SK-N-SH treated with all-trans-retinoic acid at 6 μM for 48 hours (cell line): ENCODE measurements at regions not wholly inside any gene's neighbourhood (a gene's known extent, or its start where the extent isn't known, plus 50 kb on each side); places are given as distances from the start of the nearest gene placed in this dataset.
"Not testable (repeated sequence)": the region's sequence is repeated elsewhere in the genome, so short reads cannot be mapped to it uniquely, and the experiment has no call there.

Experiments
- ATAC-seq: fragments of 200-7000 bp; cut with Tn5 transposase; 3 replicates; pipeline ENCODE4 v1.9.1; 2020; ENCODE audit warnings: mild to moderate bottlenecking, moderate library complexity
- ARNTL ChIP-seq: fragments of 450-650 bp; formaldehyde crosslinking; IDR thresholded peaks from 2 replicates; pipeline ENCODE4 v1.5.0; 2020; ENCODE audit warnings: low read depth, mild to moderate bottlenecking, moderate library complexity, borderline replicate concordance
- BACH2 ChIP-seq: fragments of 250-450 bp; sonication (Bioruptor Pico); IDR thresholded peaks from 2 replicates; pipeline ENCODE4 v1.9.0; 2021; ENCODE audit warnings: mild to moderate bottlenecking, borderline replicate concordance
- CREB5 ChIP-seq: fragments of 250-450 bp; sonication (Bioruptor Pico); IDR thresholded peaks from 2 replicates; pipeline ENCODE4 v1.5.1; 2020; ENCODE audit warnings: low read depth, mild to moderate bottlenecking, moderate library complexity
- CSDC2 ChIP-seq: fragments of 250-450 bp; sonication (Bioruptor Pico); IDR thresholded peaks from 2 replicates; pipeline ENCODE4 v1.5.0; 2020; ENCODE audit warnings: mild to moderate bottlenecking, moderate library complexity
- ESRRG ChIP-seq: fragments of 250-450 bp; sonication (Bioruptor Pico); IDR thresholded peaks from 2 replicates; pipeline ENCODE4 v1.6.1; 2021; ENCODE audit warnings: mild to moderate bottlenecking
- GLIS3 ChIP-seq: fragments of 250-450 bp; sonication (Bioruptor Pico); IDR thresholded peaks from 2 replicates; pipeline ENCODE4 v1.5.0; 2020; ENCODE audit warnings: mild to moderate bottlenecking, moderate library complexity
- ISL1 ChIP-seq: fragments of 250-450 bp; sonication (Bioruptor Pico); IDR thresholded peaks from 2 replicates; pipeline ENCODE4 v2.1.2; 2022; ENCODE audit warnings: mild to moderate bottlenecking, moderate library complexity
- OSR1 ChIP-seq: fragments of 250-450 bp; sonication (Bioruptor Pico); IDR thresholded peaks from 2 replicates; pipeline ENCODE4 v1.8.0; 2022; ENCODE audit warnings: moderate library complexity, mild to moderate bottlenecking, inconsistent platforms
- PPARA ChIP-seq: fragments of 250-450 bp; sonication (Bioruptor Pico); IDR thresholded peaks from 2 replicates; pipeline ENCODE4 v1.5.0; 2020; ENCODE audit warnings: mild to moderate bottlenecking, borderline replicate concordance
- RARB ChIP-seq: fragments of 250-450 bp; sonication (Bioruptor Pico); IDR thresholded peaks from 2 replicates; pipeline ENCODE4 v1.8.0; 2021; ENCODE audit warnings: mild to moderate bottlenecking, moderate library complexity
- SNAI2 ChIP-seq: fragments of 250-450 bp; sonication (Bioruptor Pico); IDR thresholded peaks from 2 replicates; pipeline ENCODE4 v1.5.0; 2020; ENCODE audit warnings: mild to moderate bottlenecking, moderate library complexity
- TOX ChIP-seq: fragments of 250-450 bp; sonication (Bioruptor Pico); IDR thresholded peaks from 2 replicates; pipeline ENCODE4 v1.8.0; 2021; ENCODE audit warnings: mild to moderate bottlenecking, moderate library complexity, borderline replicate concordance
- ZFP3 ChIP-seq: fragments of 250-450 bp; sonication (Bioruptor Pico); IDR thresholded peaks from 2 replicates; pipeline ENCODE4 v1.5.0; 2020; ENCODE audit warnings: mild to moderate bottlenecking, moderate library complexity
- ZFP30 ChIP-seq: fragments of 450-650 bp; formaldehyde crosslinking; IDR thresholded peaks from 2 replicates; pipeline ENCODE4 v1.5.0; 2022; ENCODE audit warnings: mild to moderate bottlenecking, moderate library complexity
- ZNF565 ChIP-seq: fragments of 450-650 bp; formaldehyde crosslinking; conservative IDR thresholded peaks from 2 replicates; pipeline ENCODE4 v1.5.0; 2020; ENCODE audit warnings: low read depth, mild to moderate bottlenecking, moderate library complexity
- ZNF70 ChIP-seq: fragments of 450-650 bp; formaldehyde crosslinking; IDR thresholded peaks from 2 replicates; pipeline ENCODE4 v1.5.0; 2020; ENCODE audit warnings: mild to moderate bottlenecking, moderate library complexity
- ZNF8 ChIP-seq: fragments of 450-650 bp; formaldehyde crosslinking; IDR thresholded peaks from 2 replicates; pipeline ENCODE4 v1.5.0; 2020; ENCODE audit warnings: mild to moderate bottlenecking, moderate library complexity
- TF ChIP-seq, protein P1 (sequence below): fragments of 250-450 bp; sonication (Bioruptor Pico); IDR thresholded peaks from 2 replicates; pipeline ENCODE4 v1.5.1; 2021; ENCODE audit warnings: mild to moderate bottlenecking, moderate library complexity
- TF ChIP-seq, protein P2 (sequence below): fragments of 250-450 bp; sonication (Bioruptor Pico); IDR thresholded peaks from 2 replicates; pipeline ENCODE4 v1.5.0; 2020; ENCODE audit warnings: mild to moderate bottlenecking, moderate library complexity
- TF ChIP-seq, protein P3 (sequence below): fragments of 250-450 bp; sonication (Bioruptor Pico); IDR thresholded peaks from 2 replicates; pipeline ENCODE4 v1.8.0; 2020; ENCODE audit warnings: mild to moderate bottlenecking, moderate library complexity, borderline replicate concordance
- TF ChIP-seq, protein P4 (sequence below): fragments of 250-450 bp; sonication (Bioruptor Pico); IDR thresholded peaks from 2 replicates; pipeline ENCODE4 v1.8.0; 2021; ENCODE audit warnings: low read depth, mild to moderate bottlenecking, moderate library complexity, borderline replicate concordance

- TF ChIP-seq GLIS3: no peak
- TF ChIP-seq OSR1 (CRISPR knock-in tag): no peak
- no peak for TF ChIP-seq BACH2
- no peak for TF ChIP-seq ZNF70 (CRISPR knock-in tag)
- no peak for TF ChIP-seq ZNF8 (CRISPR knock-in tag)
- TF ChIP-seq ZFP3 (CRISPR knock-in tag): no peak
- no peak for TF ChIP-seq ISL1 (CRISPR knock-in tag)
- TF ChIP-seq, protein P1, sequence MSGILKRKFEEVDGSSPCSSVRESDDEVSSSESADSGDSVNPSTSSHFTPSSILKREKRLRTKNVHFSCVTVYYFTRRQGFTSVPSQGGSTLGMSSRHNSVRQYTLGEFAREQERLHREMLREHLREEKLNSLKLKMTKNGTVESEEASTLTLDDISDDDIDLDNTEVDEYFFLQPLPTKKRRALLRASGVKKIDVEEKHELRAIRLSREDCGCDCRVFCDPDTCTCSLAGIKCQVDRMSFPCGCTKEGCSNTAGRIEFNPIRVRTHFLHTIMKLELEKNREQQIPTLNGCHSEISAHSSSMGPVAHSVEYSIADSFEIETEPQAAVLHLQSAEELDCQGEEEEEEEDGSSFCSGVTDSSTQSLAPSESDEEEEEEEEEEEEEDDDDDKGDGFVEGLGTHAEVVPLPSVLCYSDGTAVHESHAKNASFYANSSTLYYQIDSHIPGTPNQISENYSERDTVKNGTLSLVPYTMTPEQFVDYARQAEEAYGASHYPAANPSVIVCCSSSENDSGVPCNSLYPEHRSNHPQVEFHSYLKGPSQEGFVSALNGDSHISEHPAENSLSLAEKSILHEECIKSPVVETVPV: no peak
- TF ChIP-seq ZFP30: no peak
- no peak for TF ChIP-seq RARB
- no peak for TF ChIP-seq CSDC2 (CRISPR knock-in tag)
- no peak for TF ChIP-seq ESRRG (CRISPR knock-in tag)
- TF ChIP-seq, protein P2, sequence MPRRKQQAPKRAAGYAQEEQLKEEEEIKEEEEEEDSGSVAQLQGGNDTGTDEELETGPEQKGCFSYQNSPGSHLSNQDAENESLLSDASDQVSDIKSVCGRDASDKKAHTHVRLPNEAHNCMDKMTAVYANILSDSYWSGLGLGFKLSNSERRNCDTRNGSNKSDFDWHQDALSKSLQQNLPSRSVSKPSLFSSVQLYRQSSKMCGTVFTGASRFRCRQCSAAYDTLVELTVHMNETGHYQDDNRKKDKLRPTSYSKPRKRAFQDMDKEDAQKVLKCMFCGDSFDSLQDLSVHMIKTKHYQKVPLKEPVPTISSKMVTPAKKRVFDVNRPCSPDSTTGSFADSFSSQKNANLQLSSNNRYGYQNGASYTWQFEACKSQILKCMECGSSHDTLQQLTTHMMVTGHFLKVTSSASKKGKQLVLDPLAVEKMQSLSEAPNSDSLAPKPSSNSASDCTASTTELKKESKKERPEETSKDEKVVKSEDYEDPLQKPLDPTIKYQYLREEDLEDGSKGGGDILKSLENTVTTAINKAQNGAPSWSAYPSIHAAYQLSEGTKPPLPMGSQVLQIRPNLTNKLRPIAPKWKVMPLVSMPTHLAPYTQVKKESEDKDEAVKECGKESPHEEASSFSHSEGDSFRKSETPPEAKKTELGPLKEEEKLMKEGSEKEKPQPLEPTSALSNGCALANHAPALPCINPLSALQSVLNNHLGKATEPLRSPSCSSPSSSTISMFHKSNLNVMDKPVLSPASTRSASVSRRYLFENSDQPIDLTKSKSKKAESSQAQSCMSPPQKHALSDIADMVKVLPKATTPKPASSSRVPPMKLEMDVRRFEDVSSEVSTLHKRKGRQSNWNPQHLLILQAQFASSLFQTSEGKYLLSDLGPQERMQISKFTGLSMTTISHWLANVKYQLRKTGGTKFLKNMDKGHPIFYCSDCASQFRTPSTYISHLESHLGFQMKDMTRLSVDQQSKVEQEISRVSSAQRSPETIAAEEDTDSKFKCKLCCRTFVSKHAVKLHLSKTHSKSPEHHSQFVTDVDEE (CRISPR knock-in tag): no peak
- no peak for TF ChIP-seq ZNF565
- TF ChIP-seq, protein P3, sequence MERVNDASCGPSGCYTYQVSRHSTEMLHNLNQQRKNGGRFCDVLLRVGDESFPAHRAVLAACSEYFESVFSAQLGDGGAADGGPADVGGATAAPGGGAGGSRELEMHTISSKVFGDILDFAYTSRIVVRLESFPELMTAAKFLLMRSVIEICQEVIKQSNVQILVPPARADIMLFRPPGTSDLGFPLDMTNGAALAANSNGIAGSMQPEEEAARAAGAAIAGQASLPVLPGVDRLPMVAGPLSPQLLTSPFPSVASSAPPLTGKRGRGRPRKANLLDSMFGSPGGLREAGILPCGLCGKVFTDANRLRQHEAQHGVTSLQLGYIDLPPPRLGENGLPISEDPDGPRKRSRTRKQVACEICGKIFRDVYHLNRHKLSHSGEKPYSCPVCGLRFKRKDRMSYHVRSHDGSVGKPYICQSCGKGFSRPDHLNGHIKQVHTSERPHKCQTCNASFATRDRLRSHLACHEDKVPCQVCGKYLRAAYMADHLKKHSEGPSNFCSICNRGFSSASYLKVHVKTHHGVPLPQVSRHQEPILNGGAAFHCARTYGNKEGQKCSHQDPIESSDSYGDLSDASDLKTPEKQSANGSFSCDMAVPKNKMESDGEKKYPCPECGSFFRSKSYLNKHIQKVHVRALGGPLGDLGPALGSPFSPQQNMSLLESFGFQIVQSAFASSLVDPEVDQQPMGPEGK (CRISPR knock-in tag): no peak
- no peak for TF ChIP-seq TOX (CRISPR knock-in tag)
- TF ChIP-seq ARNTL (CRISPR knock-in tag): no peak
- ATAC-seq: no peak
Observed at GRCh38 chr4:112038861-112039260, 106.4 kb upstream of the FAM241A start.

DNA sequence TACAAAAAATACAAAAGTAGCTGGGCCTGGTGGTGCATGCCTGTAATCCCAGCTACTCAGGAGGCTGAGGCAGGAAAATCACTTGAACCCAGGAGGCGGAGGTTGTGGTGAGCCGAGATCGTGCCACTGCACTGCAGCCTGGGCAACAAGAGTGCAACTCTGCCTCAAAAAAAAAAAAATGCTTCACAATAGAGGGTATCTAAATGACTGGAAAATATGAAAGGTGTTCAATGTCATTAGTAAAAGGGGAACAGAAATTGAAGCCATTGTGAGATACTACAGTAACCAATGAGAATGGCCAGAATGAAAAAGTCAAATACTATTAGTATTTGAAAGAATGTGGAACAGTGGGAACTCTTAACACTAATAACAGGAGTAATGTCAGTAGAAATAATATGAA, 96.1 kb upstream of the FAM241A start:
- not testable (repeated sequence) for ATAC-seq

- TF ChIP-seq ZNF70 (CRISPR knock-in tag) (no peak), ZFP30 (no peak), ZNF565 (no peak), RARB (no peak), BACH2 (no peak), GLIS3 (no peak), PPARA (CRISPR knock-in tag) (no peak), ESRRG (CRISPR knock-in tag) (no peak), ISL1 (CRISPR knock-in tag) (no peak), OSR1 (CRISPR knock-in tag) (no peak), CREB5 (no peak), TOX (CRISPR knock-in tag) (no peak)
- TF ChIP-seq, protein P1: no peak
- ATAC-seq: no peak
Observed at GRCh38 chr4:112053825-112054350, 91.4 kb upstream of the FAM241A start.

DNA sequence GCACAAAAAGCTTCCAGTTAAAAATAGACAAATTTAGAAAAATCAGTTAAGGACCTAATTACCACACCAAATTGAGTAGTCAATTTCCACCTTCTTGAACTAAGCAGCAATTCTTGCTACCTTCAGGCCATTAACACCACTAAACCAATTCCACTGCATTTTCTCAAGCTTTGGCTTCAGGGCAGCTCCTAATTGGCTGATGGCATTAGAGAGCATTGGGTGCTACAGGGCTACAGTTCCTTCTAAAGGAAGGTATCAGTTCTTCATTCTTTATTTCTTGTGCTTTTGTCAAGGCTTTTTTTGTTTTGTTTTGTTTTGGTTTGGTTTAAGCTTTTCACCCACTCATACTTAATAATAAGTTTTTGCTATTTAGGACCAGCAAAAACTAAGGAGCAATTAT, 90.2 kb upstream of the FAM241A start:
- no peak for ATAC-seq
- TF ChIP-seq ESRRG (CRISPR knock-in tag) (no peak), CSDC2 (CRISPR knock-in tag) (no peak), PPARA (CRISPR knock-in tag) (no peak), OSR1 (CRISPR knock-in tag) (no peak), ZNF8 (CRISPR knock-in tag) (no peak), SNAI2 (CRISPR knock-in tag) (no peak), TOX (CRISPR knock-in tag) (no peak), CREB5 (no peak), BACH2 (no peak), ZNF565 (no peak)
- TF ChIP-seq, protein P3 (CRISPR knock-in tag): no peak
- TF ChIP-seq, protein P4, sequence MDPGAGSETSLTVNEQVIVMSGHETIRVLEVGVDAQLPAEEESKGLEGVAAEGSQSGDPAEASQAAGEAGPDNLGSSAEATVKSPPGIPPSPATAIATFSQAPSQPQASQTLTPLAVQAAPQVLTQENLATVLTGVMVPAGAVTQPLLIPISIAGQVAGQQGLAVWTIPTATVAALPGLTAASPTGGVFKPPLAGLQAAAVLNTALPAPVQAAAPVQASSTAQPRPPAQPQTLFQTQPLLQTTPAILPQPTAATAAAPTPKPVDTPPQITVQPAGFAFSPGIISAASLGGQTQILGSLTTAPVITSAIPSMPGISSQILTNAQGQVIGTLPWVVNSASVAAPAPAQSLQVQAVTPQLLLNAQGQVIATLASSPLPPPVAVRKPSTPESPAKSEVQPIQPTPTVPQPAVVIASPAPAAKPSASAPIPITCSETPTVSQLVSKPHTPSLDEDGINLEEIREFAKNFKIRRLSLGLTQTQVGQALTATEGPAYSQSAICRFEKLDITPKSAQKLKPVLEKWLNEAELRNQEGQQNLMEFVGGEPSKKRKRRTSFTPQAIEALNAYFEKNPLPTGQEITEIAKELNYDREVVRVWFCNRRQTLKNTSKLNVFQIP (CRISPR knock-in tag): no peak
